Caco-2 (cell line): ENCODE measurements at regions not wholly inside any gene's neighbourhood (a gene's known extent, or its start where the extent isn't known, plus 50 kb on each side); places are given as distances from the start of the nearest gene placed in this dataset.

Experiments used
- BruUV-seq: library from RNA; stranded (reverse); fragments of 400-500 nt; replicated peaks from 2 replicates; lab custom pipeline; 2021; lab: Mats Ljungman, UMichigan
- CTCF ChIA-PET: fragments of 300-600 bp; sonication (Branson Sonifier 250); formaldehyde crosslinking; loops from one replicate; lab custom pipeline; 2022; ENCODE audit warnings: antibody characterized with exemption; lab: Charles Lee
- POLR2A ChIA-PET: fragments of 300-600 bp; sonication (Branson Sonifier 250); formaldehyde crosslinking; loops from one replicate; lab custom pipeline; 2022; ENCODE audit warnings: antibody characterized with exemption; lab: Charles Lee
- DNase-seq, 2 experiments: peaks; one replicate each; pipeline versions ENCODE4 v3.0.0 to v3.0.0-alpha.2; 2020 to 2022
- H3K27me3 ChIP-seq: replicated peaks from 2 replicates; pipeline ENCODE4 v1.6.0; 2011; ENCODE audit warnings: low read length; ENCODE audit not compliant: control insufficient read depth, insufficient read depth
- H3K36me3 ChIP-seq: 2 replicates; pipeline ENCODE4 v1.5.1; 2011; ENCODE audit warnings: low read length; ENCODE audit not compliant: control insufficient read depth, insufficient read depth
- H3K4me1 ChIP-seq: fragments of 250-450 bp; sonication (Bioruptor Pico); 2 replicates; pipeline ENCODE4 v1.5.1; 2020; ENCODE audit warnings: mild to moderate bottlenecking
- H3K4me3 ChIP-seq: 2 replicates; pipeline ENCODE4 v1.5.1; 2011; ENCODE audit warnings: low read depth, mild to moderate bottlenecking, control low read depth, low read length
- H3K9me3 ChIP-seq: fragments of 250-450 bp; sonication (Bioruptor Pico); 2 replicates; pipeline ENCODE4 v1.5.1; 2020; ENCODE audit warnings: mild to moderate bottlenecking, moderate library complexity
- H3K27ac Mint-ChIP-seq: one replicate; pipeline ENCODE4 v1.8.0; 2022; ENCODE audit warnings: mixed read lengths; ENCODE audit not compliant: unreplicated experiment
- H3K27me3 Mint-ChIP-seq: one replicate; pipeline ENCODE4 v1.8.0; 2022; ENCODE audit warnings: mixed read lengths; ENCODE audit not compliant: insufficient read depth, unreplicated experiment
- H3K36me3 Mint-ChIP-seq: one replicate; pipeline ENCODE4 v1.8.0; 2022; ENCODE audit warnings: mild to moderate bottlenecking, mixed read lengths; ENCODE audit not compliant: insufficient read depth, unreplicated experiment
- H3K4me1 Mint-ChIP-seq: one replicate; pipeline ENCODE4 v1.8.0; 2022; ENCODE audit warnings: low read depth, mixed read lengths; ENCODE audit not compliant: unreplicated experiment
- H3K4me3 Mint-ChIP-seq: one replicate; pipeline ENCODE4 v1.8.0; 2022; ENCODE audit warnings: mild to moderate bottlenecking, moderate library complexity, mixed read lengths; ENCODE audit not compliant: unreplicated experiment
- H3K9me3 Mint-ChIP-seq: one replicate; pipeline ENCODE4 v1.8.0; 2022; ENCODE audit warnings: mixed read lengths; ENCODE audit not compliant: unreplicated experiment
- CTCF ChIP-seq, 2 experiments: fragments of 200-600 bp in 1 of 2; IDR thresholded peaks; 1 replicate in 1 of 2; 2 replicates in 1 of 2; pipeline versions ENCODE4 v1.5.1 to v1.8.0; 2011 to 2022; ENCODE audit warnings: antibody characterized with exemption in 1 of 2, control low read depth in 1 of 2, inconsistent platforms in 1 of 2, low read depth in 1 of 2, low read length in 1 of 2, mild to moderate bottlenecking in 1 of 2, moderate library complexity in 1 of 2; ENCODE audit not compliant: insufficient read depth in 1 of 2, severe bottlenecking in 1 of 2, unreplicated experiment in 1 of 2
- intact Hi-C: fragments of 100-400 bp; cut with micrococcal nuclease; formaldehyde crosslinking; loops from one replicate; pipeline ENCODE4 v1.10.0; 2022; ENCODE audit not compliant: unreplicated experiment

GRCh38 chr13:88144580-88144979 is 473.4 kb downstream of the SLITRK5 start:
- ChIA-PET CTCF (no interaction called here), POLR2A (no interaction called here)
- no peak for DNase-seq
- Mint-ChIP-seq H3K4me1 (no peaks in the 10 kb centered on the region), H3K36me3 (no peaks in the 10 kb centered on the region), H3K4me3 (no peak overlapping the region), H3K27ac (no peak overlapping the region), H3K27me3 (no peaks in the 10 kb centered on the region), H3K9me3 (peaks cover 17% of the 10 kb centered on the region)
- H3K27me3 ChIP-seq, result no peaks in the 10 kb centered on the region
- no peak for TF ChIP-seq CTCF (IDR thresholded peaks at IDR 0.05; ENCODE audit: insufficient read depth in 1 of 2, low read depth in 1 of 2, low read length in 1 of 2, severe bottlenecking in 1 of 2, unreplicated experiment in 1 of 2)
- no peaks in the 10 kb centered on the region for H3K36me3 ChIP-seq
- H3K4me3 ChIP-seq, result no peak overlapping the region
- no peaks in the 10 kb centered on the region for H3K4me1 ChIP-seq
- intact Hi-C loops, result no loop called here
- no TSS peak for BruUV-seq
- no peaks in the 10 kb centered on the region for H3K9me3 ChIP-seq

- Mint-ChIP-seq H3K27me3 (no peaks in the 10 kb centered on the region), H3K27ac (no peak overlapping the region), H3K4me3 (no peak overlapping the region), H3K9me3 (peaks cover 12% of the 10 kb centered on the region), H3K36me3 (no peaks in the 10 kb centered on the region), H3K4me1 (no peaks in the 10 kb centered on the region)
- ChIA-PET CTCF (no interaction called here), POLR2A (no interaction called here)
- no peaks in the 10 kb centered on the region; the same call in 1 of the 2 replicates for H3K9me3 ChIP-seq
- no peaks in the 10 kb centered on the region for H3K4me1 ChIP-seq
- intact Hi-C loops, result no loop called here
- TF ChIP-seq CTCF (IDR thresholded peaks at IDR 0.05; ENCODE audit: insufficient read depth in 1 of 2, low read depth in 1 of 2, low read length in 1 of 2, severe bottlenecking in 1 of 2, unreplicated experiment in 1 of 2), result no peak
- no peaks in the 10 kb centered on the region for H3K36me3 ChIP-seq
- H3K27me3 ChIP-seq, result no peaks in the 10 kb centered on the region
- no TSS peak for BruUV-seq
- DNase-seq, result no peak
- H3K4me3 ChIP-seq, result no peak overlapping the region
Measured at GRCh38 chr13:88153353-88153752, 482.2 kb downstream of the SLITRK5 start.

- H3K9me3 Mint-ChIP-seq, result peaks cover 6% of the 10 kb centered on the region
- no peaks in the 10 kb centered on the region for H3K36me3 Mint-ChIP-seq
- Histone ChIP-seq H3K4me1 (no peaks in the 10 kb centered on the region), H3K9me3 (no peaks in the 10 kb centered on the region; the same call in 1 of the 2 replicates), H3K27me3 (no peaks in the 10 kb centered on the region), H3K36me3 (no peaks in the 10 kb centered on the region), H3K4me3 (no peak overlapping the region)
- H3K27me3 Mint-ChIP-seq, result no peaks in the 10 kb centered on the region
- BruUV-seq, result no TSS peak
- DNase-seq, result no peak
- intact Hi-C loops, result no loop called here
- no peak overlapping the region for H3K4me3 Mint-ChIP-seq
- ChIA-PET CTCF (no interaction called here), POLR2A (no interaction called here)
- no peak for TF ChIP-seq CTCF (IDR thresholded peaks at IDR 0.05; ENCODE audit: insufficient read depth in 1 of 2, low read depth in 1 of 2, low read length in 1 of 2, severe bottlenecking in 1 of 2, unreplicated experiment in 1 of 2)
- H3K27ac Mint-ChIP-seq, result no peak overlapping the region
- no peaks in the 10 kb centered on the region for H3K4me1 Mint-ChIP-seq
Measured at GRCh38 chr13:88154001-88154400, 482.8 kb downstream of the SLITRK5 start.
